ENCODE measurements at regions not wholly inside any gene's neighbourhood (a gene's known extent, or its start where the extent isn't known, plus 50 kb on each side); places are given as distances from the start of the nearest gene placed in this dataset.
"Not testable (repeated sequence)": the region's sequence is repeated elsewhere in the genome, so short reads cannot be mapped to it uniquely, and the experiment has no call there.

GRCh38 chr1:55868026-55868425 lies 652.9 kb upstream of the USP24 start:
- no peaks in the 10 kb centered on the region for H3K9me3 ChIP-seq (ENCODE audit: low read depth)

GRCh38 chr1:55867304-55867843 lies 652.2 kb upstream of the USP24 start:
- peaks cover 21% of the 10 kb centered on the region for H3K4me1 Mint-ChIP-seq
- Histone ChIP-seq H3K4me3 (no peak overlapping the region), H3K9ac (no peak overlapping the region), H3K4me2 (no peak overlapping the region), H3K9me3 (ENCODE audit: low read depth) (no peaks in the 10 kb centered on the region), H3K27me3 (no peaks in the 10 kb centered on the region), H3K27ac (no peak overlapping the region), H3K36me3 (no peaks in the 10 kb centered on the region), H2AFZ (replicated peaks) (no peak overlapping the region), H3K4me1 (peaks cover 8% of the 10 kb centered on the region), H3F3A (ENCODE audit: low read depth) (no peaks in the 10 kb centered on the region), H3K79me2 (ENCODE audit: low read depth) (no peaks in the 10 kb centered on the region), H4K20me1 (ENCODE audit: low read depth) (no peaks in the 10 kb centered on the region)
- no peak for TF ChIP-seq EZH2phosphoT487 (IDR thresholded peaks at IDR 0.05)
- TF ChIP-seq EZH2 (IDR thresholded peaks at IDR 0.05) = no peak
- no peak for TF ChIP-seq CTCF (IDR thresholded peaks at IDR 0.05)
- H3K27me3 Mint-ChIP-seq (ENCODE audit: insufficient read depth, low read depth) = no peaks in the 10 kb centered on the region
- H3K36me3 Mint-ChIP-seq = no peaks in the 10 kb centered on the region
- no peak overlapping the region for H3K4me3 Mint-ChIP-seq
- no peak for DNase-seq (ENCODE audit: low spot score)
- H3K27ac Mint-ChIP-seq = no peak overlapping the region
- H3K9me3 Mint-ChIP-seq = no peaks in the 10 kb centered on the region

More at GRCh38 chr1:55868026-55868425, 652.9 kb upstream of the USP24 start:
- Mint-ChIP-seq H3K27ac (no peak overlapping the region), H3K36me3 (no peaks in the 10 kb centered on the region), H3K4me3 (no peak overlapping the region), H3K4me1 (peaks cover 21% of the 10 kb centered on the region), H3K27me3 (ENCODE audit: insufficient read depth, low read depth) (no peaks in the 10 kb centered on the region), H3K9me3 (no peaks in the 10 kb centered on the region)
- Histone ChIP-seq H3K36me3 (no peaks in the 10 kb centered on the region), H3F3A (ENCODE audit: low read depth) (no peaks in the 10 kb centered on the region), H3K4me2 (no peak overlapping the region), H3K4me3 (no peak overlapping the region), H3K27ac (no peak overlapping the region), H3K4me1 (peaks cover 8% of the 10 kb centered on the region), H3K27me3 (no peaks in the 10 kb centered on the region), H3K9ac (no peak overlapping the region), H2AFZ (replicated peaks) (no peak overlapping the region), H3K79me2 (ENCODE audit: low read depth) (no peaks in the 10 kb centered on the region), H4K20me1 (ENCODE audit: low read depth) (no peaks in the 10 kb centered on the region)
- TF ChIP-seq CTCF (IDR thresholded peaks at IDR 0.05) (peak; percentile 30), EZH2phosphoT487 (IDR thresholded peaks at IDR 0.05) (no peak)
- DNase-seq (ENCODE audit: low spot score) = peak; percentile 22

- H3K9ac ChIP-seq; H3F3A ChIP-seq (ENCODE audit: low read depth); H3K27ac Mint-ChIP-seq; H3K79me2 ChIP-seq (ENCODE audit: low read depth); H3K4me2 ChIP-seq; H3K36me3 Mint-ChIP-seq; H3K9me3 ChIP-seq (ENCODE audit: low read depth); H4K20me1 ChIP-seq (ENCODE audit: low read depth); H3K27me3 Mint-ChIP-seq (ENCODE audit: insufficient read depth, low read depth); H3K27me3 ChIP-seq; H3K36me3 ChIP-seq; H3K4me3 Mint-ChIP-seq; H3K27ac ChIP-seq; H2AFZ ChIP-seq (replicated peaks); H3K4me1 ChIP-seq; DNase-seq (ENCODE audit: low spot score); H3K4me3 ChIP-seq; H3K9me3 Mint-ChIP-seq: not testable (repeated sequence)
- H3K4me1 Mint-ChIP-seq = peaks cover 21% of the 10 kb centered on the region
Observed at GRCh38 chr1:55865778-55866177, 650.6 kb upstream of the USP24 start.

GRCh38 chr1:55864251-55864650 lies 649.1 kb upstream of the USP24 start:
- Mint-ChIP-seq H3K36me3 (no peaks in the 10 kb centered on the region), H3K27me3 (ENCODE audit: insufficient read depth, low read depth) (no peaks in the 10 kb centered on the region), H3K9me3 (no peaks in the 10 kb centered on the region), H3K4me3 (no peak overlapping the region), H3K27ac (no peak overlapping the region), H3K4me1 (peaks cover 16% of the 10 kb centered on the region)
- H3K36me3 ChIP-seq = no peaks in the 10 kb centered on the region
- no peak for DNase-seq (ENCODE audit: low spot score)
- H3K27ac ChIP-seq = no peak overlapping the region
- no peaks in the 10 kb centered on the region for H3K27me3 ChIP-seq
- no peaks in the 10 kb centered on the region for H4K20me1 ChIP-seq (ENCODE audit: low read depth)
- no peaks in the 10 kb centered on the region for H3K79me2 ChIP-seq (ENCODE audit: low read depth)
- TF ChIP-seq EZH2phosphoT487 (IDR thresholded peaks at IDR 0.05) = no peak
- H3K9ac ChIP-seq = no peak overlapping the region
- no peak overlapping the region for H3K4me2 ChIP-seq
- no peak overlapping the region for H3K4me3 ChIP-seq
- H3K9me3 ChIP-seq (ENCODE audit: low read depth) = no peaks in the 10 kb centered on the region
- H3F3A ChIP-seq (ENCODE audit: low read depth) = no peaks in the 10 kb centered on the region
- peaks cover 8% of the 10 kb centered on the region for H3K4me1 ChIP-seq
- H2AFZ ChIP-seq (replicated peaks) = no peak overlapping the region

Measured in neural progenitor cell (in vitro differentiated cells).